Right lobe of liver (tissue), 4 donors: ENCODE measurements at regions not wholly inside any gene's neighbourhood (a gene's known extent, or its start where the extent isn't known, plus 50 kb on each side); places are given as distances from the start of the nearest gene placed in this dataset.

Source experiments
- POLR2A ChIP-seq: fragments of 450-650 bp; IDR thresholded peaks from one replicate; pipeline ENCODE4 v1.6.1; 2017; ENCODE audit warnings: antibody characterized with exemption, mild to moderate bottlenecking
- TF ChIP-seq, protein P1 (sequence below), 4 donors: fragments of 200-600 bp in 3 of 4; fragments of 450-650 bp in 1 of 4; IDR thresholded peaks; one replicate each; pipeline versions ENCODE4 v1.5.1 to v1.8.0; 2016 to 2022; ENCODE audit warnings: antibody characterized with exemption in 4 of 4, mild to moderate bottlenecking in 2 of 4
- donor health status: DM: no; HTN: no; CAD: no.
- donor health status: DM: no; HTN: no; CAD: no.
- donor health status: DM: no; HTN: yes; CAD: no.

DNA sequence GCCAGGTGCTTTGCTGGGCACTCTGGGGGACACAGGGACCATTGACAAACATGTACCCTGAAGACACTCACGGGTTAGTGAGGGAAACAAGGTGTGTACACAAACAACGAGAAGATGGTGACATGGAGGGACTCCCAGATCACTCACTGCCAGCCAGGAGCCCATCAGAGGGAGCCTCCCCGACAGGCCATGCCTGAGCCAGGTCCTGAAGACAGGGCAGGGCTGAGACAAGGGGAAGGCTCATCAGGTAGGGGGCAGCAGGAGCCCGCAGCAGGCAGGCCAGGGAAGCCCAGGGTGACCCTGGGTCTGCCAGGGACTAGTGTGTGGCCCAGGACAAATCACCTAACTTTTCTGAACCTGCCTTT is 127.9 kb downstream of the BUD13 start:
- TF ChIP-seq, protein P1, sequence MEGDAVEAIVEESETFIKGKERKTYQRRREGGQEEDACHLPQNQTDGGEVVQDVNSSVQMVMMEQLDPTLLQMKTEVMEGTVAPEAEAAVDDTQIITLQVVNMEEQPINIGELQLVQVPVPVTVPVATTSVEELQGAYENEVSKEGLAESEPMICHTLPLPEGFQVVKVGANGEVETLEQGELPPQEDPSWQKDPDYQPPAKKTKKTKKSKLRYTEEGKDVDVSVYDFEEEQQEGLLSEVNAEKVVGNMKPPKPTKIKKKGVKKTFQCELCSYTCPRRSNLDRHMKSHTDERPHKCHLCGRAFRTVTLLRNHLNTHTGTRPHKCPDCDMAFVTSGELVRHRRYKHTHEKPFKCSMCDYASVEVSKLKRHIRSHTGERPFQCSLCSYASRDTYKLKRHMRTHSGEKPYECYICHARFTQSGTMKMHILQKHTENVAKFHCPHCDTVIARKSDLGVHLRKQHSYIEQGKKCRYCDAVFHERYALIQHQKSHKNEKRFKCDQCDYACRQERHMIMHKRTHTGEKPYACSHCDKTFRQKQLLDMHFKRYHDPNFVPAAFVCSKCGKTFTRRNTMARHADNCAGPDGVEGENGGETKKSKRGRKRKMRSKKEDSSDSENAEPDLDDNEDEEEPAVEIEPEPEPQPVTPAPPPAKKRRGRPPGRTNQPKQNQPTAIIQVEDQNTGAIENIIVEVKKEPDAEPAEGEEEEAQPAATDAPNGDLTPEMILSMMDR (IDR thresholded peaks at IDR 0.05): peak in 3 of 4 donors; percentile 14 to 38 (median 29)
- TF ChIP-seq POLR2A: no peak
